HG03460 (cell line): ENCODE measurements at regions not wholly inside any gene's neighbourhood (a gene's known extent, or its start where the extent isn't known, plus 50 kb on each side); places are given as distances from the start of the nearest gene placed in this dataset.
"Not testable (repeated sequence)": the region's sequence is repeated elsewhere in the genome, so short reads cannot be mapped to it uniquely, and the experiment has no call there.

Experiments used
- ATAC-seq: cut with Tn5 transposase; IDR thresholded peaks from one replicate; pipeline ENCODE4 v1.9.1; 2021; ENCODE audit not compliant: unreplicated experiment

DNA sequence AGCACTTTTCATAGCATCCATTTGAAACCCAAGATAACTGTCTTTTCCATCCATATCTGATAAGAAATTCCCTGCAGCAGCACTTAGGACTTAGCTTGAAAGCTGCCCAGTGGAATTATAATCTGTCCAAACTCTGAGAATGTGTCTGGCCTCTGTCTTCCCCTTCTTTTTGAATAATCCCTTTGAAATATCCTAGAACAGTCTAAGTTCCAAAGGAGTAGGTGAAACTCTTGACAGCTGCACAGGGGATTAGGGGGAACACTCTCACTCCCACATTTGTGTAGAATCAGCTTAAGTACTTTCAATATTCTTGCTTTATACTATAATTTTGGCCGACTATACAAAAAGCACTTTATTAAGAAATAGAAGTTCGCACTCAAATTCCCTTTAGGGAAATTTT, 157.7 kb downstream of the PAPSS1 start:
- ATAC-seq = no peak

GRCh38 chr4:107561481-107561880, 158.6 kb downstream of the PAPSS1 start:
- no peak for ATAC-seq

DNA sequence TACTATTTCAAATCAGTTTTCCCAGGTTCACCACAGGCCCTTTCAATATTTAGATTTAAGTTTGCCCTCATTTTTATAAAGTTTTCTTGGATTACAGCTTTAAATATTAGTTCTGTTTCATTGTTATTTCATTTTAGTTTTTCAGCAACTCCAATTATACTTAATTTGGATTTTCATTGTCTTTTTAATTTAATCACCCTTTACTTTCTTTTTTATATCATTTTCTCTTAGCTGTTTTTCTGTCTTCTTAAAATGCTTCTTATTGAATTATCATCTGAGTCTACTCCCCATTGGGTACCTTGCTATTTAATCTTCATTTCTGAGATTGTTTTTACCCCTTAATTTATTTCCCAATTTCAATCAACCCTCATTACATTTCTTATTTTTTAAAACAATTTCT, 160.4 kb downstream of the PAPSS1 start:
- ATAC-seq = no peak

DNA sequence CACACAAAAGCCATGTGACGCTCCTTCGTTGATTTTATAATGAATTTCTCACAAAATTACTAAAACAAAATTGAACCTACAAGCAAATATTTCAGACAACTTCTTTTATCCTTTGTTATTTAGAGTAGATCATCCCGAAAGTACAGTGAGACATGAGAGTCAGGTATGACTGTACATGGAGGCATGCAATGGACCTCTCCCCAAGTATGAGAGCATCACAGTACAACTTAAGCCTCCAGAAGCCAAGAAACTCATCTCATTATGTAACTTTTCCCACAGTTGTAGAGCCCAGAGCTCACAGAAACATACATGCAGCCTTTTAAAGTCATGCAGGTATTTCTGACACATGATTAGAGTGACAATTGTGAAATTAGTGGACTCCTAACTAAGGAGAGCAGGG, 167.7 kb downstream of the PAPSS1 start:
- ATAC-seq = no peak

DNA sequence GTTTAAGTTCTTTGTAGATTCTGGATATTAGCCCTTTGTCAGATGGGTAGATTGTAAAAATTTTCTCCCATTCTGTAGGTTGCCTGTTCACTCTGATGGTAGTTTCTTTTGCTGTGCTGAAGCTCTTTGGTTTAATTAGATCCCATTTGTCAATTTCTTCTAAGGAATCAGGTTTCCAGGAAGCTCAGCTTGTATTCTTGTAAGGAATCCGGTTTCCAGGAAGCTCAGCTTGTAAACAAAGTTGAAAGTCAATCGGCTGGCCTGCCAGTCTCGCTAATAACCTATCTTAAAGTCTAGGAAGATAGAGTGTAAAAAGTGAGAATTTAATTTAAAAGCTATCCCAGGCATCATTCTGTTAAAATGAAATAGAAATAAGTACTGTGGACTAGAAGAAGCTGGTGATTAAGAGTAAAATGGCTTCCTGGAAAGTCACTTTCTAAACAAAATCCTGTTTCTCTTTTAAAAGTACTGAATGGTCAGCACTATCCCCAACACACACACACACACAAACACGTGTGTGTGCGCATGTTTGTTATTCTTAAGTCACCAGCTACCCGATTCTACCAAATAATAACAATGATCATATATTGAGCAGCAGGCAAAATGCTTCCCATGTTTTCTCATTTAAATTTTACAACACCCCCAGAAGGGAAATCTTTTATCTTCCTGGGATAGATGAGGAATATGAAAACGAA, 171.7 kb downstream of the PAPSS1 start:
- ATAC-seq = no peak

GRCh38 chr4:107546638-107547037, 173.4 kb downstream of the PAPSS1 start:
- ATAC-seq = no peak

DNA sequence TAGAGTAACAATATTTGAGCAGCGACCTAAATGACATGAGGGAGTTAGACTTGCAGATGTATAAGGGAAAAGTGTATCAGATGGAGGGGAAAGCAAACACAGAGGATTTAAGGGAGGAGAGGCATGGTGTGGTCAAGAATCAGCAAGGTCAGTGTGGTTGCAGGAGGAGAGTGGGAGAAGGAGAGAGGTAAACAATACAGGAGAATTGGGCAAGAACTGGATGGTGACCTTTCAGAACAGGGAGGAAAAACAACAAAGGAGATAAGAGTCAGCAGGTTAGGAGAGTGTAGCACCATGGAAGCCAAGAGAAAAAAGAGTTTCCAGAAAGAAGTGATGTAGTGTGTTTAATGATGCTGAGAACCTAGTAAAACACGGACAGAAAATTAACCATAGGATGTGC, 178.5 kb downstream of the PAPSS1 start:
- no peak for ATAC-seq

GRCh38 chr4:107531927-107532326, 188.1 kb downstream of the PAPSS1 start:
- ATAC-seq = no peak

GRCh38 chr4:107520368-107520767, 199.7 kb downstream of the PAPSS1 start:
- no peak for ATAC-seq

DNA sequence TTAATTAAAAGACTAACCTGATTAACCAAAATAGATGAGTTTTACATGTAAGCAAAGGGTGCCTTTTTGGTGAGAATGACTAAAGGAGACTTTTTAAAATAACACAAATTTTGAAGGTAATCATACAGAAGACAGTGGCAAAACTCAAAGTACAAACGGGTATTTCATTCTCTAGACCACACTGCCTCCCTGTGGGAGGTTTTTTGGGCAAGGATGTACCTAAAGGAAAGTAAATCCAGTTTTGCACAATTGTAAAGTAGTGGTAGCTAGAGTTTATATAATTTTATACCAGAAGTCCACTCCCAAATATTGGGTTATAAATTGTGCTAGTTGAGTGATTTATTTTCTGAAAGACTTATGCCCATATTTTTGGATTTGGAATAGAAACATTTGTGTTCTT, 201.0 kb downstream of the PAPSS1 start:
- no peak for ATAC-seq

GRCh38 chr4:107518076-107518475, 202.0 kb downstream of the PAPSS1 start:
- ATAC-seq = no peak

GRCh38 chr4:107512549-107512948, 207.5 kb downstream of the PAPSS1 start:
- no peak for ATAC-seq

GRCh38 chr4:107509615-107510014, 210.4 kb downstream of the PAPSS1 start:
- ATAC-seq = no peak

DNA sequence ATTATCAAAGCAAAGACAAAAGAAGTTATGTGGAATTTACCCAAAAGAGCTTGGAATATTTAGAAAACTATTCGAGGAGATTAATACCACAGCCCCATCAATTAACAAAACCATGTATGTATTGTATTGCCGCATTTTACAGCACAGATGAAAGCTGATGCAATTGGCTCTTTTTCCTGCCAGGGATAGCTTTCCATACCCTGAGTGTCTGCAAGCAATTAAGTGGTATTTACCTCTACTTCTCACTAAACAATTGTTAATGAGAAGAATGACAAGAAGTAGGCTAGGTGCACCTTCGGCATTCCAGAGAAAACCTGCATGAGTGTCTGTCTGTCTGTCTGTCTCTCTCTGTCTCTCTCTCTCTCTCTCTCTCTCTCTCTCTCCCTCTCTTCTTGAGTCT, 219.5 kb downstream of the PAPSS1 start:
- ATAC-seq = no peak

- ATAC-seq = no peak
Measured at GRCh38 chr4:107497054-107497453, 223.0 kb downstream of the PAPSS1 start.

DNA sequence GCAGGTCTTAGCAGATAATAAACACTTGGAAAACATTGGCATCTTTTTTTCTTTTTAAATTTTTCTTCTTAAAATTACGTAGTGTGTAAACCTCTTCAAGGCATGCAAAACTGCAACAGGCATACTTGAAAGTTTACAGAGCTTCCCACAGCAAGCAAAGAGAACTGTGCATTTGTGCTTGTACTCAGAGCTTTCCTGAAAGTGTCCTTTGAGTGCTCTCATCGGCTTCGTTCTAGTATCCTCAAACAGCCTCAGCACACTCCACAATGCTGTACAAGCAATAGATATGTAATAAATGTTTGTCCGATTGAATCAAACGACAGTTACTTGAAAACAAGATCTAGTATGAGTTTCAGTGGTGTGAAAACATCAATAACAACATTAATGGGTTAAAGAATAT, 227.5 kb downstream of the PAPSS1 start:
- no peak for ATAC-seq

GRCh38 chr4:107490116-107490515, 229.9 kb downstream of the PAPSS1 start:
- ATAC-seq = no peak

DNA sequence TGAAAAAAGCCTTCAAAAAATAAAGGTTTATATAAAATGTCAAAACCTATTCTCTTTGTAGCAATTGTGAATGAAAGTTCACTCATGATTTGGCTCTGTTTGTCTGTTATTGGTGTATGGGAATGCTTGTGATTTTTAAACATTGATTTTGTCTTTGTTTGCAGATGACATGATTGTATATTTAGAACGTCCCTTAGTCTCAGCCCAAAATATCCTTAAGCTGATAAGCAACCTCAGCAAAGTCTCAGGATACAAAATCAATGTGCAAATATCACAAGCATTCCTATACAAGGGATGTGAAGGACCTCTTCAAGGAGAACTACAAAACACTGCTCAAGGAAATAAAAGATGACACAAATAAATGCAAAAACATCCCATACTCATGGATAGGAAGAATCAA, 236.4 kb downstream of the PAPSS1 start:
- ATAC-seq = not testable (repeated sequence)

DNA sequence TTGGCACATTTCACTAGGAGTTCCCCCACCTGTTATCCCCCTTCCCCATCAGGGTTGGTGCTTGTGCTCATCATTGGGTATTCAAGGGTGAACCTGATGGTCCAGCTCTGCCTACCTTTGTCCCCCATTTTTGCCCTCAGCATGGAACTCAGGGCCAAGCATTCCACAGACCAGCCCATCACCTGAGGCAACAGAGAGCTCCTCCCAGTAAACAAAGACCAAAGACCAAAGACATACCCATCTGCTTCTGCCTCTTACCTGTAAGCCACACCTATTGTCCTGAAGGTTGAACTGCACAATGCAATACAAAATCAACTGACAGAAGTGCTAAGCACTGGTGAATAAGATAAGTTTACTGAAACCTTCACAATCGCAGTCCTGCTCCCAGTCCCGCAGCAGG, 237.5 kb downstream of the PAPSS1 start:
- ATAC-seq = no peak

GRCh38 chr4:107478327-107478980, 241.6 kb downstream of the PAPSS1 start:
- ATAC-seq = no peak

DNA sequence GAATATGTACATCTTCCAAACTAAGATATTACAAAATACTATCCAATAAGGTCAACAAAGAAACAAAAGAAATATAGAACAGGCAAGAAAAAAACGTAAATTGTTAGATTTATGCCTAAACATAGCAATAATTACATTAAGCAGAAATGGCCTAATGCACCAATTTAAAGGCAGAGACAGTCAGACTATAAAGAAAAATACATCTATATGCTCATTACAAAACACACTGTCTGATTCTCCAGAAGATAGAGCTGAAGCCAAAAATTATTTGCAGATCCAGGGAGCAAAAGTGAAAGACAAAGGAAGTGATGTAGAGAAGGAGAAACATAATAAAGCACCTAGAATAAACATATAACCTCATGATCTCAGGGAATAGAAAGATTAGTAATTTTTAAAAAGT, 246.9 kb downstream of the PAPSS1 start:
- no peak for ATAC-seq

- ATAC-seq = no peak
Measured at GRCh38 chr4:107472265-107472948, 247.6 kb downstream of the PAPSS1 start.
